GM21360 (cell line): ENCODE measurements at regions not wholly inside any gene's neighbourhood (a gene's known extent, or its start where the extent isn't known, plus 50 kb on each side); places are given as distances from the start of the nearest gene placed in this dataset.
"Not testable (repeated sequence)": the region's sequence is repeated elsewhere in the genome, so short reads cannot be mapped to it uniquely, and the experiment has no call there.

Experiments
- ATAC-seq: cut with Tn5 transposase; IDR thresholded peaks from one replicate; pipeline ENCODE4 v1.9.1; 2021; ENCODE audit warnings: mild to moderate bottlenecking, moderate library complexity; ENCODE audit not compliant: unreplicated experiment

DNA sequence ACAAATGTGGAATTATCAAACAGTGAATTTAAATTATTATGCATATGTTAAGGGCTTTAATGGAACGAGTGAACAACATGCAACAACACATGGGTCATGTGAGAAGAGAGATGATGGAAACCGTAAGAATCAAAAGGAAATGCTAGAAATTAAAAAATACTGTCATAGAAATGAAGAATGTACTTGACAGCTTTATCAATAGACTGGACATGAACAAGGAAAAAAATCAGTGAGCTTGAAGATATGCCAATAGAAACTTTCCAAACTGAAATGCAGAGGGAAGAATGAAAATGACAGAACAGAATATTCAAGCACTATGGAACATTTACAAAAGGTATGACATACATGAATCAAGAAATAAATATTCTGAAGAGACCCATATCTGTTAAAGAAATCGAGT is 117.7 kb upstream of the KCNJ3 start:
- ATAC-seq = no peak

DNA sequence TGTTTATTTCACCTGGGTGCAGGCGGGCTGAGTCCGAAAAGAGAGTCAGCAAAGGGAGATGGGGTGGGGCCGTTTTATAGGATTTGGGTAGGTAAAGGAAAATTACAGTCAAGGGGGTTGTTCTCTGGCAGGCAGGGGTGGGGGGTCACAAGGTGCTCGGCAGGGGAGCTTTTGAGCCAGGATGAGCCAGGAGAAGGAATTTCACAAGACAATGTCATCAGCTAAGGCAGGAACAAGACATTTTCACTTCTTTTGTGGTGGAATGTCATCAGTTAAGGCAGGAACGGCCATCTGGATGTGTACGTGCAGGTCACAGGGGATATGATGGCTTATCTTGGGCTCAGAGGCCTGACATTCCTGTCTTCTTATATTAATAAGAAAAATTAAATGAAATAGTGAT is 115.8 kb upstream of the KCNJ3 start:
- not testable (repeated sequence) for ATAC-seq

DNA sequence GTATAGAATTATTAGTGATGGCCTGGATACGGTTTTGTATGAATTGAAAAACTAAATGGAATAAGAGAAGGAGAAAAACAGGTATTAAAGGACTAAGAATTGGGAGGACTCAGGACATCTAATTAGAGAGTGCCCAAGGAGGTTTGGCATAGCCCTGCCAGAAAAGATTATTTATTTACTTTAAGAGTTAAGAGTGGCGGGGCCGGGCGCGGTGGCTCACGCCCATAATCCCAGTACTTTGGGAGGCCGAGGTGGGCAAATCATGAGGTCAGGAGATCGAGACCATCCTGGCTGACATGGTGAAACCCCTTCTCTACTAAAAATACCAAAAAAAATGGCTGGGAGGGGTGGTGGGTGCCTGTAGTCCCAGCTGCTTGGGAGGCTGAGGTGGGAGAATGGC is 115.2 kb upstream of the KCNJ3 start:
- ATAC-seq = not testable (repeated sequence)

DNA sequence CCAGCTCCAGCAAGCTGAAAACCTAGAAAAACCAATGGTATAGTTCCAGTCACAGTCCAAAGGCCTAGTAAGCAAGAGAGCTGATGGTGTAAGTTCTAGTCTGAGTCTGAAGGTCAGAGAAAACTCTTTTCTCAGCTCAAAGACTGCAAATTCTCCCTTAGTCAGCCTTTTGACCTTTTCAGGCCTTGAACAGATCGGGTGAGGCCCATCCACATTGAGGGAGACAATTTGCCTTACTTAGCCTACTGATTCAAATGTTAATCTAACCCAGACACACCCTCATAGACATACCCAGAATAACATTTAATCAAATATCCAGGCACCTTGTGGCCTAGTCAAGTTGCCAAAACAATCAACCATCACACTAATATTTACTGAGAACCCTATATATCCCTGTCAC is 110.8 kb upstream of the KCNJ3 start:
- no peak for ATAC-seq

DNA sequence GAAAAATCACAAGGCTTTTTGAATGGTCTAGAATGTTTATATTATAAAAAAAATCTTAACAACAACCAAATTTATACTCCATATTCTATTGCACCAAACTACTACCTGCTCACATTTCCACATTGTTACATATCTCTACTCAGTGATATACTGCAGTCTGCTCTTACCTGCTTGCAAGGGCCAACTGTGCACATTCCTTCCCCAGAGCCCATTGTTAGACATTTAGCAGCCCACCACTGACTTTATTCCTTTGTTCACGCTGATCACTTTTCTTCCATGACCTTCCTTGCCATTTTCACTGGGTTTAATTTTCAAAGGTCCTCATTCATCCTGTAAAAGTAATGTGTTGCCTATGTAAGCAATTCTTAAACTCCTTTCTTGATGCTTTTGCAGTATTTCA is 109.7 kb upstream of the KCNJ3 start:
- ATAC-seq = no peak

DNA sequence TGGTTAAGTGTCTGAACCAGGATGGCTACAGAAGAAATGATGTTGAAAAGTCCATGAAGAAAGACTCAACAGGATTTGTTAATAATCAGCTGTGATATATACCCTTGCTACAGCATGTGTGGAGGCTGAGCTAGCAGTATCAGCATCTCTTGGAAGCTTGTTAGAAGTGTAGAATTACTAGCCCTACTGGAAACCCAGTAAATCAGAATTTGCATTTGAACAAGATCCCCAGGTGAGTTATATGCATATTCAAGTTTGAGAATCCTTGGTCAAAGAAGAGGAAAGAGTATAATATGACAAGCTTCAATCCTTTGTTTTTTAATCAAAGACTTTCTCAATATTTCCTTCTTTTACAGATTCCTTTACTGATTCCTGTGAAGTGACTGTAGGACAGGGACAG is 109.0 kb upstream of the KCNJ3 start:
- ATAC-seq = no peak

DNA sequence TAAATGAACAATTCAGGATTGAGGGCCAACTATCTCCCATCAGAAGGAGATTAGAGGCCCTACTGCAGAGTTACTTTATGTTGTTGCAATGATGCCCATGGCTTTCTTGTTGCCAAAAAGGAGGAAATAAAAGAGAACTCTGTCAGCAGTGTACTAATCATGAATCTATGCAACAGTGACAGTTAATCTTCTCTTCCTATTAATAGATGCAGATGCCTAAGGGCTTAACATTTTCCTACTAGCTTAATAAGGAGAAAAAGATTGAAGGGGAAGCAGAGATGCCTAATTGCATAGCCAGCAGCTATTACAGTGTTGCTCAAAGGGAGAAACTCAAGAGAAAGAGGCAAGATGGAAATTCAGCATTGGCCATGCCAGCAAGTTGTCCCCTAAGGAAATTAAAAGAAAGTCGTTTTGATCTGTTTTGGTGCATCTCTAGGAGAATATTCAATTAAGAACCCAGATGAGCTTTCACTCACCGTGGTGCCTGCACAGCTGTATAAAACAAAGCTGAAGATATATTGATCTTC is 107.1 kb upstream of the KCNJ3 start:
- ATAC-seq = no peak

DNA sequence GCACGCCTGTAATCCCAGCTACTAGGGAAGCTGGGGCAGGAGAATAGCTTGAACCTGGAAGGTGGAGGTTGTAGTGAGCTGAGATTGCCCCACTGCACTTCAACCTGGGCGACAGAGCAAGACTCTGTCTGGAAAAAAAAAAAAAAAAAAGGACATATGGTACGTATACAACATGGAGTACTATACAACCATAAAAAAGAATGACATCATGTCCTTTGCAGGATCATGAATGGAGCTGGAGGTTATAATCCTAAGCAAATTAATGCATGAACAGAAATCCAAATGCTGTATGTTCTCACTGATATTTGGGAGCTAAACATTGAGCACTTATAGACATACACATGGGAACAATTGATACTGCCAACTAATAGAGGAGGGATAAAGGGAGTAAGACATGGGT is 99.3 kb upstream of the KCNJ3 start:
- ATAC-seq = no peak

DNA sequence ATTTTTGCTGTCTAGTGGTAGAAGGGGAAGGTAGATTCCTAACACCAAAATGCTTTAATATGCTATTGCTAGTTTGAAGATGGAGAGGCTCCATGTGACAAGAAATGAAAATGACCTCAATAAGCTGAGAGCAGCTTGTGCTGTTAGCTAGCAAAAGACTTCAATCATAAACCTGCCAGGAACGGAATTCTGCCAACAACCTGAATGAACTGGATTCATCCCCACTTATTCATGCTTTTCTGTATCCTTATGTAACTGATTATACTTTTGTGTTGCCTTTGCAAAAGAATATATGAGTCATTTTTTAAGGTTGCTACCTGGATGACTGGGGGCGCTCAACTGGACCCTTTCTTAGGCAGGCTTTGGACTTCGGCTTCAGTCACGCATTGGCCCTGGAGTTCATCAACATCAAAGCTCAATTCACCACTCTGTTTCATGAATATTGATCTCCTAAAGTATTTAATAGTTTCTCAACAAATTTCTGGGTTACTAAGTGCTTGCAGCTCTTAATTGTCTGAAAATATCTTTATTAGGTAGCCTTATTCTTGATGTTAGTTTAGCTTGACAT is 97.5 kb upstream of the KCNJ3 start:
- ATAC-seq = no peak

DNA sequence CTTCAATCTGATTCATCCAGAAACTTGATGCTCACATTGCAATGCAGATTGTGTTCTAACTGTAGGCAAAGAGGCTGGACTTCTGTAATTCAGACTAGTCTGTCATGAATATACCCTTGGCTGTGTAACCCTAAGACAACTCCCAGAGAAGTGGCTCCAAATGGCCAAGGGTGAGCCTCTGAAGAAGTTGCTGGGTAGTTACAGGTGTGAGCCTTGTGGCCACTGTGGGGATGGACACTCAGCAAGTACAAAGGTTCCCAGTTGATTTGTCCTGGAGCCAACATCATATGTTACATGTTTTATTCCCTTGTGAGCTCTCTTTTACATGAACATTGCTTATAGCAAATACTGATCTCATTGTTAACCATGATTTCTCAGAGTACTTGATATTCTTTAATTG is 94.8 kb upstream of the KCNJ3 start:
- ATAC-seq = no peak

DNA sequence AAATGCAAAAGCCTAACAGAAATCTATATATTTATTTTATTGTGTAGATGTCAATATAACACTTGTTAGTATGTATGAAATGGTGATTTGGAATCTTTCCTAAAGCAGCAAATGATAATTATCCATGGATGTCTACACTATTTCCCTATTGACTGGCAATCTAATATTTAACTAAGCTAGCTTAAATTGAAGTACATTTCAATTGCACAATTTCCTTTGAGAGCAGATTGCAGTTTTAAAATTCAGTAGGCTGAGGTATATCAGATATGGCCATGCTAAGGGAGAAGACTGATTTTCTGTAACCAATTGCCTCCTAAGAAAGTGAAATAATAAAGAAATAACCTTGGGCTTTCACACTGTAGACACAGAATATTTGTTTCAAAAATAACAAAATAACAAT is 90.1 kb upstream of the KCNJ3 start:
- ATAC-seq = no peak

DNA sequence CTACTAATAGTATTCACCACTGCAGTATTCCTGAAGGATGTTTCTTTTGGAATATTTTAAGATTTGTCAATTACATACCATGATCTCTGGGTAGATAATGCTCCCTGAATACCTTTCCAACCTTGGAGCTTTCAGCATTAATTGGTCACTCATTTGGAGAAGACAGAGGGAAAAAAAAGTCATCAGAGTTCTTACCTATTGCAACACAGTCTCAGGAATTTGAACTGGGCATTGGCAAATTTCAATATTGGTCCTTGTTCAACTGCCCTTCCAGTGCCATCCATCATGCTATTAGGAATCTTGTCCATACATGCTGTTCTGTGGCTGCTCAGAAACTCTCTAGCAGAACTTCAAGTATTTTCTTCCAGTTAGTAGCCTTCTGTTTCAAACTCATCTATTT is 83.6 kb upstream of the KCNJ3 start:
- ATAC-seq = no peak

DNA sequence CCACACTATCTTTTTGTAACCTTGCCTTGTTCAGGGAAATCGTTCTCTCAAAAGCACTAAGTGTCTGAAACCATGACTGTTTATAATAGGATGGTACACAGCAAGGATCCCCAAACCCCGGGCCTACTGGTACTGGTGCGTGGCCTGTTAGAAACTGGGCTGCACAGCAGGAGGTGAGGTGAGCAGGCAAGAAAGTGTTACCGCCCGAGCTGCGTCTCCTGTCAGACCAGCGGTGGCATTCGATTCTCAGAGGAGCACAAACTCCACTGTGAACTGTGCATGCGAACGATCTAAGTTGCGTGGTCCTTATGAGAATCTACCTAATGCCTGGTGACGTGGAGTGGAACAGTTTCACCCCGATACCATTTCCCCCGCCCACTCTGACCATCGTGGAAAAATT is 81.8 kb upstream of the KCNJ3 start:
- no peak for ATAC-seq

DNA sequence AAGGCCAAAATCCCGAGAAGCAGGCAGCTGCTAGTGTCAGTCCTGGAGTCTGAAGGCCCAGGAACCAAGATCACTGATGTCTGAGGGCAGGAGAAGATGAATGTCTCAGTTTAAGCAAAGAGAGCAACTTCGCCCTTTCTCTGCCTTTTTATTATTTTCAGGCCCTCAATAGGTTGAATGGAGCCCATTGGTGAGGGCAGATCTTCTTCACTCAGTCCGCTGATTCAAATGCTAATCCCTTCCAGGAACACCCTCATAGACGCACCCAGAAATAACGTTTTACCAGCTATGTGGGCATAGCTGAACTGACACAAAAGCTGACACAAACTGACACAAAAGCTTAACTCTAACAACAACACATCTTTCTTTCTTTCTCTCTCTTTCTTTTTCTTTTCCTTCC is 78.0 kb upstream of the KCNJ3 start:
- no peak for ATAC-seq

DNA sequence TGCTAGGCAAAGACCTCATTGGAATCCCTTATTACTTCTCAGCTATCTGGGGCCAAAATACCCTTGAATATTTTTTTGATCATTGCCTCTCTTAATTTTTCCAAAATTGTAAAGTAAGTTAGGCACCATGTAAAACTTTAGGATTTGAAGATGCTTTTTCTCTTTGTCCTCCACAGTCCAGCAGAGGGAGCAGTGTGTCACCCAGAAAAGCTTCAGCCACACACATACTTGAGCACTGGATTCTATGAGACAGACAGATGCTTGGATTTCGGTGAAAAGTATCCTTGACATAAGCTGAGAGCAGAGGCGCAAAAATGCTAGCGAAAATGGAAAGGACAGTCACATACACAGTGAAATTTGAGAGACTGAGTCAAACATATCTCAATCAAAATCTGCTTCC is 74.7 kb upstream of the KCNJ3 start:
- peak; percentile 62 for ATAC-seq

DNA sequence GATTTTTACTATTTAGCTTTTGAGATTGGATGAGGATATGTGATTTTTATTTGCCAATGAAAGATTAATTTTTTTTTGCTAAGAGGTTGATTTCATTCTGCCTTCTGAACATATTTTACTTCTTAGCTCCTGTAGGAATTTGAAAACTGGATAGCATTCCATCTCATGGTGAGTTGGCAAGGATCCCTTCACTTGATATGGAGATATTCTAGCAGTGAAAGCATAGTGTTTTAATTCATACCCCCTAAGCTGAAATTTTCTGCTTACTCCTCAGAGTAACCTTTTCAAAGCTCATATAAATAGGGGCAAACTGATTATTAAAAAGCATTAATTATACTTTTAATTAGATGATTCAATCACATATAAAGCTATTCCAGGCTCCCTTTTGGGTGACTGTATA is 61.0 kb upstream of the KCNJ3 start:
- ATAC-seq = no peak

DNA sequence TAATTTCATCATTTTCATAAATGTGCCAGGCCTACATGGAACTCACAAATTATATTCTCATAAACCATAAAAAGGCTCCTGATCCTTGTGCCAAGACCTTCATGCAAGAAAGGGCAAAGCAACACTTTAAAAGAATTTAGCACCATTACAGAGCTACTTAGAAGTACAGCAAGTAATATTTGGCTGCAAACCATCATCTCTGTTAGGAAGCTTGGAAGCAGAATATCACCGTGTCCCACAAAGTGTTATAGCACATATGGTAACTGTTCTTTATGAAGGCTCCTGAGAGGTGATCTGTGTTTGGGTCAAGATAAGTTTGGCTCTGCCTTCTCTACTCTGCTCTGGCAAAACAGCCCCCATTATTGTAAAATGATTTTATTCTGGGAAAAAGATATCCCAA is 59.7 kb upstream of the KCNJ3 start:
- no peak for ATAC-seq

DNA sequence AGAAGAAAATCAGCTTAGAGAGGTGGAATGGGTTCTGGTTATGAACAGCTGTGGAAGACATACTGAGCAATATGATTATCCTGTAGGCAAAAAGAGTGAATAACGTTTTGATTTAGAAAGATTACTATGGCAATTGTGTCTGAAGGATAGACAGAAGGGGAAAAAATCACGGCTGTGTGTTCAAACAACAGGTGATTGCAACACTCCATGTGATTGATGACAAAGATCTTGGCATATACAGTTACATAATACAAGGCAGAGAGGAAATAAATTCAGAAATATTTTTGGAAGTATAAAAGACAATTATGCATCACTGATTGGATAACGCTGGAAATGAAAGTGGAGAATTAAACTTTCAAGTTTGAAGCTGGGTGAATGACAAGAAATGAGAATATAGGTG is 58.5 kb upstream of the KCNJ3 start:
- ATAC-seq = no peak
